ENCODE measurements at regions not wholly inside any gene's neighbourhood (a gene's known extent, or its start where the extent isn't known, plus 50 kb on each side); places are given as distances from the start of the nearest gene placed in this dataset.

- Histone ChIP-seq H3K27me3 (ENCODE audit: control insufficient read depth, insufficient read depth, low read length) (peaks cover 20% of the 10 kb centered on the region), H3K4me3 (ENCODE audit: low read depth, low read length) (no peak overlapping the region), H3K36me3 (ENCODE audit: control insufficient read depth, insufficient read depth, low read length) (no peaks in the 10 kb centered on the region)
- DNase-seq (ENCODE audit: low read depth), result no peak
- TF ChIP-seq CTCF (IDR thresholded peaks at IDR 0.05; ENCODE audit: insufficient read depth, low read length, poor library complexity, severe bottlenecking), result no peak
These were observed 112.9 kb upstream of the PJA1 start for GRCh38 chrX:69278031-69278687.

- no peak for TF ChIP-seq CTCF (IDR thresholded peaks at IDR 0.05; ENCODE audit: insufficient read depth, low read length, poor library complexity, severe bottlenecking)
- no peak overlapping the region for H3K4me3 ChIP-seq (ENCODE audit: low read depth, low read length)
- H3K36me3 ChIP-seq (ENCODE audit: control insufficient read depth, insufficient read depth, low read length), result no peaks in the 10 kb centered on the region
- DNase-seq (ENCODE audit: low read depth), result no peak
- H3K27me3 ChIP-seq (ENCODE audit: control insufficient read depth, insufficient read depth, low read length), result peaks cover 22% of the 10 kb centered on the region
These were observed 112.2 kb upstream of the PJA1 start for GRCh38 chrX:69277369-69277990.

- no peak for DNase-seq (ENCODE audit: low read depth)
- no peaks in the 10 kb centered on the region for H3K36me3 ChIP-seq (ENCODE audit: control insufficient read depth, insufficient read depth, low read length)
- no peak overlapping the region for H3K4me3 ChIP-seq (ENCODE audit: low read depth, low read length)
- TF ChIP-seq CTCF (IDR thresholded peaks at IDR 0.05; ENCODE audit: insufficient read depth, low read length, poor library complexity, severe bottlenecking), result no peak
- H3K27me3 ChIP-seq (ENCODE audit: control insufficient read depth, insufficient read depth, low read length), result peaks cover 5% of the 10 kb centered on the region
These were observed 103.4 kb upstream of the PJA1 start for GRCh38 chrX:69268611-69269010.

- no peak overlapping the region for H3K4me3 ChIP-seq (ENCODE audit: low read depth, low read length)
- no peak for TF ChIP-seq CTCF (IDR thresholded peaks at IDR 0.05; ENCODE audit: insufficient read depth, low read length, poor library complexity, severe bottlenecking)
- no peak for DNase-seq (ENCODE audit: low read depth)
- H3K27me3 ChIP-seq (ENCODE audit: control insufficient read depth, insufficient read depth, low read length), result peaks cover 7% of the 10 kb centered on the region
- H3K36me3 ChIP-seq (ENCODE audit: control insufficient read depth, insufficient read depth, low read length), result no peaks in the 10 kb centered on the region
These were observed 98.9 kb upstream of the PJA1 start for GRCh38 chrX:69264158-69264581.

- no peak overlapping the region for H3K4me3 ChIP-seq (ENCODE audit: low read depth, low read length)
- peaks cover 7% of the 10 kb centered on the region for H3K27me3 ChIP-seq (ENCODE audit: control insufficient read depth, insufficient read depth, low read length)
- H3K36me3 ChIP-seq (ENCODE audit: control insufficient read depth, insufficient read depth, low read length), result no peaks in the 10 kb centered on the region
- no peak for TF ChIP-seq CTCF (IDR thresholded peaks at IDR 0.05; ENCODE audit: insufficient read depth, low read length, poor library complexity, severe bottlenecking)
- no peak for DNase-seq (ENCODE audit: low read depth)
These were observed 98.1 kb upstream of the PJA1 start for GRCh38 chrX:69263251-69263820.
